NCI-H128 (cell line): ENCODE measurements at regions not wholly inside any gene's neighbourhood (a gene's known extent, or its start where the extent isn't known, plus 50 kb on each side); places are given as distances from the start of the nearest gene placed in this dataset.

Source experiments
- DNase-seq: peaks from one replicate; lab custom pipeline; 2025; ENCODE audit not compliant: unreplicated experiment; lab: John Stamatoyannopoulos, UW

DNA sequence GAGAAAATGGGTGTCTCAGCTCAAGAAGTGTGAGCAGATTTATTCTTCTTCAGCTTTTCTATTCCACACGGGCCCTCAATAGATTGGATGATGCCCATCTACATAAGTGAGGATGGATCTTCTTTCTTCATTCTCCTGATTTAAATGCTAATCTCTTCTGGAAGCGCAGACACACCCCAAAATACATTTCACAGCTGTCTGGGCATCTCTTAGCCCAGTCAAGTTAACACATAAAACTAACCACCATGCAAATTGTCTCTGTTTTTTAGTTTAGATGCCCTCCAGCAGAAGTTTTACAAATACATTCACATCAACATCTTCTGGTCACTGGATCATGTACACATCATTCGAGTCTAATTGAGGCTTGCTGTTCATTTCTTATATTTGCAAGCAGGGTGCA, 249.0 kb upstream of the VCX3A start:
- DNase-seq, result no peak

DNA sequence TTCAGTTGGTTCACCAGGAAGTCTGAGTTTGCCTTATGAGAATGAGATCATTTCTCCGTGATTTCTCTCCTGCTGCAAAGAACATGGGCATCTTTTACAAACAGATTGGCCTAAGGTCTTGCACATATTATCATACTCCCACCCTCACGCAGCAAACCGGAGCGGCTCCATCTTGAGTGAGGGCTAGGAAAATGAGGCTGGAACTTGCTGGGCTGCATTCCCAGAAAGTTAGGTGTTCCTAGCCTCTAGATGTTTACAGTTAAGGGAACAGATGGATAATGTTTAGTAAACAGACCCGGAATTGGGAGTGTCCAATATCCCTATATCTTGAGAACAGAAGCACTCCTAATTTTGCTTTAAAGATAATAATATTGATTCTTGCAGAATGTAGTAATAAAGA, 247.9 kb upstream of the VCX3A start:
- no peak for DNase-seq

- DNase-seq, result no peak
These were observed 243.9 kb upstream of the VCX3A start for GRCh38 chrX:6778544-6779503.

- DNase-seq, result no peak
These were observed 242.5 kb upstream of the VCX3A start for GRCh38 chrX:6777238-6778002.

DNA sequence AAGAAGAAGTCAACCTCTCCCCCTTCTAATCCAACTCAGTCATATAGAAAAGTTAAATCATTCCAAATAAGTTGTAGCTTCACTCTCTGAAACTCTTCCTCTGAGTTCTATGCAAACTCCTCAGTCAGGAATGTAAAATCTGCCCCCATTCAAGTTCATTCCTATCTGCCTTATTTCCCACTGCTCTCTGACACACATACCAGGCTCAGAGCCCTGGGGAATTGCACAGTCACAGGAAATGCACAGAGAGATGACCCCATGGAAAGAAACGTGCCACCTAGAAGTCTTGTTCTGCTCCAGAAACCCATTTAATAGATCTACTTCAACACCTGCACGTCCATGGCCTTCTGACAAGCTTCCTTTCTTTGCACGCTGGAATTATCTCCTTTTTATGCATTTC, 236.0 kb upstream of the VCX3A start:
- no peak for DNase-seq

DNA sequence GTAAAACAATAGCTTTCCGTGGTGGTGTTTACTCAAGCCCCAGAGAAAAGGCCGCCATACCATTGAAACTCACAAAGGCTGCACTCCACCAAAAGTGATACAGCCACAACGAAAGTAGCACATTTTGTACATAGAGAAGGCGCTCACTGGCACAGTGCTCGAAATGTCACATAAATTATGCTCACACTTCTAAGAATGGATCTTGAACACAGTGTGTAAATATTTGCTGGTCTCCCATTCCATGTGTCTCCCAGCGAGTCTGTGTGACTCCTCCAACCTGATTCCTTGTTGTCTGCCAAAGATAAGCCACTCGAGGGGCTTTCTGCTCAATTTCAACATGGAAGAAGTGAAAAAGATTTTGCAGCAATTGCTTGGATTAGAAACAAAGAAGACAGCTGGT, 234.0 kb upstream of the VCX3A start:
- no peak for DNase-seq

DNA sequence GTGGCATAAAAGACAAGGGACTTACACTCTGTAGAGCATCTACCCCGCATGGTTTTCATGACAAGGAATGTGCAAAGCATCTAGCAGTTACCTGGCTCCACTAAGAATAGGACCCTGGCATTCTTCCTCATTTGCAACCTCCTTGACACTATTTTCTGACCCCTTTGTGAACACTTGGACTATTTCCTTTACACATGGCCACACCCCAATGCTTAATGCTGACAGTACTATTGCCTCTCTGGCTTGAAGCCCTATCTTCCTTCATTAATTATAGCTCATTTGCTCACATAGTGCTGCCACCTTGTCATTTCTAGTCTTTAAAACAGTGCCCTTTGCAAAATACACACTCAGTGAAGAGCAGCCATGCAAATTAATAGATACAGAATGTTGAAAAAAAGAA, 226.3 kb upstream of the VCX3A start:
- DNase-seq, result no peak

DNA sequence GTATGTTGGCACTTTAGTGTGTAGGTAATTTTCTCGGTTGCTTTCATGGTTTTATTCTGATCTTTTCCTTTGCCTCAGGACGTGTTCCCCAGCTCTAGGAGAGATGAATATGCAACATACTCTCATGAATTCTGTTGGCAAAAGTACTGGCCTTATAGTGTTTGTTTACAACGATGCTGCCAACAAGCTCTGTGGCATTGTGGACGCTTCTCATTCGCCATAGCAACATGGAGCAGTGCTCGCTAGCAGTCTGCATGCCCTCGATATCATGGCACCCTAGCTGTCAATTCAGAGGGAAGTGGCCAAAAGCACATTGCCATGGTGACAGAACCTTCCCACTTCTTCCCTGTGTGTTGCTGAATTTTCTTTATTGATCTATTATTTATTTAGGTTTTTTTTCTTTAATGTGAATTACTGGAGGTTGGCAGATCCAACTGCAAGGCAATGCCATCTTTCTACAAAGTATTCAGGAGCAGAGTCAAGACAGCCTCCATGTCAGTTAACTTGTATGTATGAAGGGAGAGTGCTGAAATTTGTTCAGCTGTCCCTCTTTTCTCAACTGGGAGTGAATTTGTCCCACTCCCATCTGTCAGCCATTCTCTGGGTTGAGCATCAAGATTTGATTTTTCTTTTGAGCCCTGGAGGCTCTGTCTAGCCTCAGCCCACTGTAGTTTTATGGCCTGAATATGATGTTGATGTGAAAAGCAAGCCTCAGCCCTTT, 224.9 kb upstream of the VCX3A start:
- DNase-seq, result no peak

GRCh38 chrX:6758234-6758633, 223.3 kb upstream of the VCX3A start:
- no peak for DNase-seq

GRCh38 chrX:6757631-6758030, 222.7 kb upstream of the VCX3A start:
- DNase-seq, result no peak

- no peak for DNase-seq
These were observed 213.7 kb upstream of the VCX3A start for GRCh38 chrX:6748595-6748994.

- no peak for DNase-seq
These were observed 203.9 kb upstream of the VCX3A start for GRCh38 chrX:6738518-6739470.

DNA sequence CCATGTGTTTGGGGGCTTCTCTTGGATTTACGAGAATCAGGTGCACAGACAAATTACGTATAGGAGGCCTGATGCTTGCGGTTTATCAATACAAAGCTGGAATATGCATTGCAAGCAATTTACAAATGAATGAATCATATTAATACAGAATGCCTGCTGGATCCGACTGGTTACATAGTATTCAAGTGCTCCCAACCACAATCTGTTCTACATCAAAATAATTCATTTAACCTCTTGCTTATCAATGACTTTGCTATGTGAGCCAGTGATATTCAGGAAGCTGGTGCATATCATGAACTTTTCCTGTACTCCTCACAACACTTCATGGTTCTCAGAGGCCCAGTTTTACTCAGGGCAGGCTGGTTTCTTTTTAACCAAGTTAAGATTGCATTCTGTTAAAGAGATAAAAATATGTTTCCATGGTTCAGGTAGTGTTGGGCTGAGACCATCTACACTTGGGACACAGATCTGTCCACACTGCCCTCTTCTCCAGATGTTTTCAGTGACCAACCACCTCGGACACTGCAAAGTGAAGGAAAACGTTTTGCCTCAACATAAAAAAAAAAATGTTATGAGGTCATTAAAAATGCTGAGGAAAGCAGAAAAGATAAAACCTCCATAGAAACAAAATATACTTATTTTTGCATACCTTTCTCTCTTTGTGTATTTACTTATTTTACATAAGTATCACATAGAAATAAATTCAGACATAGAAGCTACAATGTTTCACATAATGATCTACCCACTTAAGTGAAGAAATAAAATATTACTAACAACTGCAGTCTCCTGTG, 200.1 kb upstream of the VCX3A start:
- no peak for DNase-seq

GRCh38 chrX:6732101-6732500, 197.2 kb upstream of the VCX3A start:
- no peak for DNase-seq

GRCh38 chrX:6729626-6730025, 194.7 kb upstream of the VCX3A start:
- no peak for DNase-seq

DNA sequence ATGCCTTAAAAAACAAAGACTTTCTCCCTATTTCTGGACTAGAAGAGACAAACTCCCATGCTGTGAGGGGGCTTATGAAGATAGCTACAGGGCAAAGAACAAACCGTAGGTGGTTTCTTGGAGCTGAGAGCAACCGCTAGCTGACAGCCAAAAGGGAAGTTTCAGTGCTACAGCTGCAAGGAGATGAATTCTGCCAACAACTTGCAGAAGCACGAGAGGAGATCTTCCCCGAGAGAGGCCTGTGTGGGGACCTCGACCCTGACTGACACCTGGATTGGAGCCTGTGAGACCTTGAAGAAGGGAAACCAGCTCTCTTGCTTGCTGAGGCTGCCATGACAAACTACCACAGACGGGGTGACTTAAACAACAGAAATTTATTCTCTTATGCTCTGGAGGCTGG, 183.8 kb upstream of the VCX3A start:
- DNase-seq, result no peak

DNA sequence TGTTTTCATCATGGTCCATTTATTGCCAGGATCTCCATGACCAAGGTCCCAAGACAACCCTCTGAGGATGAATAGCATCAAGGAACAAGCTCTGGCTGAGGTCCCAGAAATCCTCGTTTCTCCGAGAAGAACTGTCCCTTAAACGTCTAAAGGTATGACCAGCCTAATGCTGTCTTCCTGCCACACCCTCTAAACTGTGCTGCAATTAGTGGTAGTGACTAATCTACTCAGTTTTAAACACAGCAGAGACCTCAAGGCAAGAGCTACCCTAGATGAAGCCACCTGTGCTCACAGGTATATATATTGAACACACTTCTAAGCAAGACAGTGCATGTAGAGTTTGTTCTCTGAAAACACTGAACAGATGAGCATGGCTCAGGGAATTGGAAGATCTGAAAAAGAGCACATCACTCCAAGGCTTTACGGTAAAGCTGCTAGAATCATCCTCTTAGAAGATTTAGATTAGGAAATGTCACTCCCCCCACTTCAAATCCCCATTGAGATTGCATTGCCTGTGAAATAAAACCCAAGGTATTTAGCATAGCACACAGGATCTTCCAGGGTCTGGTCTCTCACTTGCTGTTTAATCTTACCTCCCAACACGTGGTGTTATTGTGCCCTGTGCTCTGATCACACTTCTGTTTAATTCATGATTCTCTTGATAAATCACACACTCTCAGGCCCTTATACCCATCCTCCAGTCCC, 173.9 kb upstream of the VCX3A start:
- no peak for DNase-seq

GRCh38 chrX:6708041-6708440, 173.1 kb upstream of the VCX3A start:
- no peak for DNase-seq

GRCh38 chrX:6707497-6707896, 172.6 kb upstream of the VCX3A start:
- no peak for DNase-seq
